Ascending aorta (tissue), 2 donors: ENCODE measurements at regions not wholly inside any gene's neighbourhood (a gene's known extent, or its start where the extent isn't known, plus 50 kb on each side); places are given as distances from the start of the nearest gene placed in this dataset.

ENCODE experiments used
- DNase-seq, 2 donors: peaks; one replicate each; pipeline ENCODE4 v3.0.0-alpha.2; 2019; ENCODE audit warnings: low spot score in 2 of 2
- H3K27ac ChIP-seq, 2 donors: fragments of 200-600 bp; sonication (generic); one replicate each; pipeline ENCODE4 v1.5.1; 2016 to 2017; ENCODE audit warnings: mild to moderate bottlenecking in 1 of 2
- H3K27me3 ChIP-seq: fragments of 200-600 bp; sonication (generic); one replicate; pipeline ENCODE4 v1.5.1; 2017
- H3K36me3 ChIP-seq, 2 donors: fragments of 200-600 bp; sonication (generic); one replicate each; pipeline ENCODE4 v1.5.1; 2016
- H3K4me1 ChIP-seq, 2 donors: fragments of 200-600 bp; sonication (generic); one replicate each; pipeline ENCODE4 v1.5.1; 2016 to 2017; ENCODE audit warnings: mild to moderate bottlenecking in 1 of 2
- H3K4me3 ChIP-seq, 2 donors: fragments of 200-600 bp; sonication (generic); one replicate each; pipeline ENCODE4 v1.5.1; 2016 to 2017; ENCODE audit warnings: mild to moderate bottlenecking in 1 of 2
- H3K9me3 ChIP-seq, 2 donors: fragments of 200-600 bp; sonication (generic); one replicate each; pipeline ENCODE4 v1.5.1; 2016
- CTCF ChIP-seq, 3 experiments: fragments of 200-600 bp in 2 of 3; fragments of 450-650 bp in 1 of 3; sonication (generic) in 2 of 3; IDR thresholded peaks; one replicate each; pipeline ENCODE4 v1.5.1; 2016 to 2019; ENCODE audit warnings: antibody characterized with exemption in 3 of 3, mild to moderate bottlenecking in 1 of 3, moderate library complexity in 1 of 3
- intact Hi-C: fragments of 100-400 bp; cut with DNase I; formaldehyde crosslinking; loops from one replicate; pipeline ENCODE4 v1.15.1; 2023

GRCh38 chr7:36002900-36003299, 150.2 kb upstream of the EEPD1 start:
- no peak overlapping the region for H3K4me3 ChIP-seq
- DNase-seq, result no peak
- H3K9me3 ChIP-seq, result no peaks in the 10 kb centered on the region
- H3K27me3 ChIP-seq, result no peaks in the 10 kb centered on the region
- intact Hi-C loops, result no loop called here
- no peaks in the 10 kb centered on the region for H3K4me1 ChIP-seq
- H3K36me3 ChIP-seq, result no peaks in the 10 kb centered on the region
- no peak overlapping the region for H3K27ac ChIP-seq
- no peak for TF ChIP-seq CTCF (IDR thresholded peaks at IDR 0.05)

GRCh38 chr7:36003343-36003742, 149.7 kb upstream of the EEPD1 start:
- no peaks in the 10 kb centered on the region for H3K36me3 ChIP-seq
- H3K4me3 ChIP-seq, result no peak overlapping the region
- no peaks in the 10 kb centered on the region for H3K27me3 ChIP-seq
- intact Hi-C loops, result no loop called here
- TF ChIP-seq CTCF (IDR thresholded peaks at IDR 0.05), result no peak
- H3K9me3 ChIP-seq, result no peaks in the 10 kb centered on the region
- no peak for DNase-seq
- no peak overlapping the region for H3K27ac ChIP-seq
- H3K4me1 ChIP-seq, result no peaks in the 10 kb centered on the region

- intact Hi-C loops, result no loop called here
- Histone ChIP-seq H3K27me3 (no peaks in the 10 kb centered on the region), H3K27ac (no peak overlapping the region), H3K9me3 (no peaks in the 10 kb centered on the region), H3K4me1 (no peaks in the 10 kb centered on the region), H3K36me3 (no peaks in the 10 kb centered on the region), H3K4me3 (no peak overlapping the region)
- no peak for DNase-seq
- TF ChIP-seq CTCF (IDR thresholded peaks at IDR 0.05), result no peak
Observed at GRCh38 chr7:36005293-36005692, 147.8 kb upstream of the EEPD1 start.

- Histone ChIP-seq H3K4me3 (no peak overlapping the region), H3K9me3 (no peaks in the 10 kb centered on the region), H3K27me3 (no peaks in the 10 kb centered on the region), H3K36me3 (no peaks in the 10 kb centered on the region), H3K27ac (no peak overlapping the region), H3K4me1 (no peaks in the 10 kb centered on the region)
- DNase-seq, result no peak
- no peak for TF ChIP-seq CTCF (IDR thresholded peaks at IDR 0.05)
- intact Hi-C loops, result no loop called here
Observed at GRCh38 chr7:36005876-36006275, 147.2 kb upstream of the EEPD1 start.

- H3K36me3 ChIP-seq, result no peaks in the 10 kb centered on the region
- H3K27ac ChIP-seq, result no peak overlapping the region
- no peak overlapping the region for H3K4me3 ChIP-seq
- no peak for DNase-seq
- intact Hi-C loops, result no loop called here
- TF ChIP-seq CTCF (IDR thresholded peaks at IDR 0.05), result no peak
- no peaks in the 10 kb centered on the region for H3K27me3 ChIP-seq
- H3K9me3 ChIP-seq, result no peaks in the 10 kb centered on the region
- H3K4me1 ChIP-seq, result no peaks in the 10 kb centered on the region
Observed at GRCh38 chr7:36006636-36007229, 146.3 kb upstream of the EEPD1 start.
